K562 (cell line): ENCODE measurements at regions not wholly inside any gene's neighbourhood (a gene's known extent, or its start where the extent isn't known, plus 50 kb on each side); places are given as distances from the start of the nearest gene placed in this dataset.

Source experiments
- ATAC-seq: fragments of 200-7000 bp; cut with Tn5 transposase; 3 replicates; pipeline ENCODE4 v1.9.1; 2020; ENCODE audit warnings: moderate library complexity
- BruUV-seq: library from RNA; stranded (reverse); fragments of 400-500 nt; replicated peaks from 2 replicates; lab custom pipeline; 2021; lab: Mats Ljungman, UMichigan
- CTCF ChIA-PET: fragments of 300-600 bp; formaldehyde crosslinking; extraction: SDS; loops from one replicate; lab custom pipeline; 2021; ENCODE audit warnings: low intra/inter-chr PET ratio; lab: Yijun Ruan, JAX
- POLR2A ChIA-PET: fragments of 300-600, 350-650 bp; sonication (Branson Sonifier 250); formaldehyde crosslinking; extraction: SDS; loops from one replicate; lab custom pipeline; 2021; ENCODE audit warnings: antibody characterized with exemption, inconsistent platforms; lab: Yijun Ruan, JAX
- DNase-seq, 4 experiments: peaks; one replicate each; pipeline versions ENCODE4 v3.0.0 to v3.0.0-alpha.2; 2011 to 2018; ENCODE audit warnings: low spot score in 3 of 4, mixed read lengths in 3 of 4; ENCODE audit errors: extremely low read depth in 1 of 4
- FAIRE-seq: peaks from 2 replicates; lab custom pipeline; 2011; peaks lifted over from hg19 to GRCh38; lab: Jason Lieb, UNC
- H2AFZ ChIP-seq: 2 replicates; pipeline ENCODE4 v1.6.0; 2011; ENCODE audit warnings: low read depth, low read length, control low read depth, inconsistent platforms
- H3K27ac ChIP-seq: fragments of 200-600 bp; 3 replicates; pipeline ENCODE4 v1.8.0; 2011; ENCODE audit warnings: low read depth, mild to moderate bottlenecking, control low read depth, inconsistent platforms, low read length, moderate library complexity, mixed read lengths; ENCODE audit errors: extremely low read depth
- H3K27me3 ChIP-seq, 2 experiments: fragments of 300-600 bp in 1 of 2; 2 replicates in 1 of 2; 3 replicates in 1 of 2; pipeline versions ENCODE4 v1.6.0 to v1.8.0; 2011; ENCODE audit warnings: inconsistent platforms in 2 of 2, low read length in 2 of 2, mild to moderate bottlenecking in 1 of 2, mixed read lengths in 1 of 2, moderate library complexity in 1 of 2; ENCODE audit not compliant: control insufficient read depth in 2 of 2, insufficient read depth in 2 of 2
- H3K36me3 ChIP-seq: fragments of 300-600 bp; 3 replicates; pipeline ENCODE4 v1.8.0; 2011; ENCODE audit warnings: mild to moderate bottlenecking, low read length, inconsistent platforms; ENCODE audit not compliant: control insufficient read depth, insufficient read depth
- H3K4me1 ChIP-seq, 2 experiments: fragments of 200-600 bp in 1 of 2; replicated peaks in 1 of 2; 2 replicates in 1 of 2; 3 replicates in 1 of 2; pipeline versions ENCODE4 v1.5.1 to v1.8.0; 2011; ENCODE audit warnings: inconsistent platforms in 2 of 2, low read length in 2 of 2, mild to moderate bottlenecking in 1 of 2, mixed read lengths in 1 of 2, moderate library complexity in 1 of 2; ENCODE audit not compliant: control insufficient read depth in 2 of 2, insufficient read depth in 2 of 2
- H3K4me2 ChIP-seq: 2 replicates; pipeline ENCODE4 v1.6.1; 2011; ENCODE audit warnings: low read length, control low read depth, inconsistent platforms, mixed read lengths; ENCODE audit not compliant: insufficient read depth
- H3K4me3 ChIP-seq: fragments of 200-600 bp; sonication (generic), shearing (Covaris generic); 2 replicates; pipeline ENCODE4 v1.5.1; 2016; ENCODE audit warnings: control low read depth, inconsistent platforms
- H3K79me2 ChIP-seq: fragments of 200-600 bp; 3 replicates; pipeline ENCODE4 v1.8.0; 2011; ENCODE audit warnings: low read length, inconsistent platforms; ENCODE audit not compliant: control insufficient read depth, insufficient read depth
- H3K9ac ChIP-seq, 2 experiments: 2 replicates each; pipeline versions ENCODE4 v1.6.0 to v1.6.1; 2011; ENCODE audit warnings: low read depth in 2 of 2, low read length in 2 of 2, control low read depth in 1 of 2, inconsistent platforms in 1 of 2, mild to moderate bottlenecking in 1 of 2, mixed read lengths in 1 of 2; ENCODE audit not compliant: insufficient read depth in 1 of 2
- H3K9me1 ChIP-seq: one replicate; pipeline ENCODE4 v1.6.0; 2011; ENCODE audit warnings: inconsistent platforms, mild to moderate bottlenecking, low read length, moderate library complexity; ENCODE audit not compliant: control insufficient read depth, insufficient read depth
- H3K9me3 ChIP-seq: replicated peaks from 2 replicates; pipeline ENCODE4 v1.5.1; 2011; ENCODE audit warnings: low read depth, low read length, inconsistent platforms; ENCODE audit not compliant: control insufficient read depth, insufficient read depth
- H4K20me1 ChIP-seq: replicated peaks from 2 replicates; pipeline ENCODE4 v1.6.1; 2011; ENCODE audit warnings: low read length, inconsistent platforms, mixed read lengths; ENCODE audit not compliant: control insufficient read depth, insufficient read depth
- GABPB1 ChIP-seq: sonication (generic); formaldehyde crosslinking; IDR thresholded peaks from 2 replicates; pipeline ENCODE4 v1.8.0; 2022; ENCODE audit warnings: mild to moderate bottlenecking, missing genetic modification reagents
- MYBL2 ChIP-seq, 2 experiments: fragments of 450-650 bp in 1 of 2; sonication (generic) in 1 of 2; formaldehyde crosslinking in 1 of 2; IDR thresholded peaks; 2 replicates each; pipeline versions ENCODE4 v1.6.1 to v1.8.1; 2017 to 2022; ENCODE audit warnings: borderline replicate concordance in 1 of 2, inconsistent platforms in 1 of 2, low read depth in 1 of 2, mild to moderate bottlenecking in 1 of 2, missing genetic modification reagents in 1 of 2, moderate library complexity in 1 of 2
- NKRF ChIP-seq: fragments of 450-650 bp; IDR thresholded peaks from 2 replicates; pipeline ENCODE4 v1.6.1; 2016; ENCODE audit warnings: borderline replicate concordance
- WGBS: fragments of 100-300 bp; shearing (Covaris generic); methylation state at CpG from one replicate; pipeline ENCODE4 v1.1.6; 2016; ENCODE audit warnings: low coverage, mixed read lengths; ENCODE audit not compliant: insufficient coverage; ENCODE audit errors: missing lambda C conversion rate; 5-methylcytosine and 5-hydroxymethylcytosine counted together
- in situ Hi-C: fragments of 300-500 bp; cut with MboI; formaldehyde crosslinking; loops from 4 replicates; pipeline ENCODE4 v1.15.0; 2018; ENCODE audit warnings: inconsistent platforms, mixed read lengths
- intact Hi-C: fragments of 100-400 bp; cut with micrococcal nuclease; formaldehyde crosslinking; loops from 2 replicates; pipeline ENCODE4 v1.14.2; 2022

DNA sequence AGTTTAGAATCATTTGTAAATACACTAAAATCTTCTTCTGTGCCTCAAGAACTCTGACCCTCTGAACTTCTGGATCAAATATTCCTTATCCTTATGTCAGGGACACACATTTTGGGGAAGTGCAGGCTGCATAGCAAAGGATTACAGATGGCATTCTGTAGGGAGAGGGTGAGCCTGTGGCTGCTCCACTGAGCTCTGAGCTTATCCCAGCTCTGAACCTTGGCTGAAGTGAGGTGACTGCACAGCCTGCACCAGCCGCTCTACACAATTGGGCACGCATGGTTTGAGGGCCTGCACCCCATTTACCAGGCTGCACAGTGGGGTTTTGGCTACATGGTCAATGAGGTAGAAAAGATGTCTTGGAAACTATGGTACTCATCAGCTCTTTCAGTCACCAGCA, 251.6 kb downstream of the GALR1 start (continued):
- TF ChIP-seq NKRF (no peak), GABPB1 (CRISPR knock-in tag) (no peak)

GRCh38 chr18:77505499-77505898, 255.9 kb downstream of the GALR1 start:
- CTCF ChIA-PET: no interaction called here
- in situ Hi-C loops: no loop called here
- ATAC-seq: no peak

More at GRCh38 chr18:77505499-77505898, 255.9 kb downstream of the GALR1 start:
- Histone ChIP-seq H3K27ac (no peak overlapping the region), H3K4me1 (no peaks in the 10 kb centered on the region), H3K27me3 (no peaks in the 10 kb centered on the region), H3K9me3 (no peaks in the 10 kb centered on the region), H3K9ac (no peak overlapping the region), H3K9me1 (no peaks in the 10 kb centered on the region), H4K20me1 (no peaks in the 10 kb centered on the region), H3K4me2 (no peak overlapping the region), H3K79me2 (no peaks in the 10 kb centered on the region), H2AFZ (no peak overlapping the region), H3K4me3 (no peak overlapping the region), H3K36me3 (no peaks in the 10 kb centered on the region)
- TF ChIP-seq MYBL2 (IDR thresholded peaks at IDR 0.05; ENCODE audit: low read depth): no peak
- no peak for TF ChIP-seq MYBL2 (CRISPR knock-in tag; IDR thresholded peaks at IDR 0.05; ENCODE audit: borderline replicate concordance)
- POLR2A ChIA-PET: no interaction called here
- WGBS: 0% methylated on average over 1 of the region's 1 CpG
- FAIRE-seq (no peak), DNase-seq (no peak)
- intact Hi-C loops: no loop called here
- BruUV-seq: no TSS peak
